Keratinocyte (primary cell): ENCODE measurements at regions not wholly inside any gene's neighbourhood (a gene's known extent, or its start where the extent isn't known, plus 50 kb on each side); places are given as distances from the start of the nearest gene placed in this dataset.

Experiments
- DNase-seq: peaks from one replicate; pipeline ENCODE4 v3.0.0-alpha.2; 2011; ENCODE audit warnings: low read depth, missing footprints, low spot score
- FAIRE-seq: peaks from 2 replicates; lab custom pipeline; 2011; peaks lifted over from hg19 to GRCh38; lab: Jason Lieb, UNC
- H2AFZ ChIP-seq: 2 replicates; pipeline ENCODE4 v1.6.0; 2012; ENCODE audit warnings: low read length, control low read depth, inconsistent platforms; ENCODE audit not compliant: control insufficient read depth
- H3K27ac ChIP-seq: 2 replicates; pipeline ENCODE4 v1.5.1; 2011; ENCODE audit warnings: low read length; ENCODE audit not compliant: control insufficient read depth, insufficient read depth
- H3K27me3 ChIP-seq: 3 replicates; pipeline ENCODE4 v1.6.0; 2011; ENCODE audit warnings: low read length; ENCODE audit not compliant: control insufficient read depth, insufficient read depth; ENCODE audit errors: extremely low read depth
- H3K36me3 ChIP-seq, 2 experiments: 2 replicates in 1 of 2; 3 replicates in 1 of 2; pipeline ENCODE4 v1.5.1; 2011; ENCODE audit warnings: low read length in 2 of 2, mild to moderate bottlenecking in 1 of 2; ENCODE audit not compliant: control insufficient read depth in 2 of 2, insufficient read depth in 2 of 2; ENCODE audit errors: extremely low read depth in 1 of 2
- H3K4me1 ChIP-seq: 3 replicates; pipeline ENCODE4 v1.5.1; 2011; ENCODE audit warnings: low read length; ENCODE audit not compliant: control insufficient read depth, insufficient read depth; ENCODE audit errors: extremely low read depth
- H3K4me2 ChIP-seq: 3 replicates; pipeline ENCODE4 v1.6.0; 2011; ENCODE audit warnings: low read depth, low read length; ENCODE audit not compliant: control insufficient read depth, insufficient read depth; ENCODE audit errors: extremely low read depth
- H3K4me3 ChIP-seq, 3 experiments: fragments of 200-600 bp in 1 of 3; sonication (generic) in 1 of 3; 2 replicates in 2 of 3; 3 replicates in 1 of 3; pipeline ENCODE4 v1.5.1; 2011 to 2016; ENCODE audit warnings: low read length in 3 of 3, mild to moderate bottlenecking in 3 of 3, control low read depth in 2 of 3, inconsistent platforms in 1 of 3, low read depth in 1 of 3, mixed read lengths in 1 of 3, mixed run types in 1 of 3, moderate library complexity in 1 of 3; ENCODE audit not compliant: control insufficient read depth in 2 of 3, insufficient read depth in 2 of 3; ENCODE audit errors: extremely low read depth in 1 of 3
- H3K79me2 ChIP-seq: 2 replicates; pipeline ENCODE4 v1.6.0; 2012; ENCODE audit warnings: low read length; ENCODE audit not compliant: control insufficient read depth, insufficient read depth
- H3K9ac ChIP-seq: 3 replicates; pipeline ENCODE4 v1.6.0; 2011; ENCODE audit warnings: low read length; ENCODE audit not compliant: control insufficient read depth, insufficient read depth; ENCODE audit errors: extremely low read depth
- H3K9me1 ChIP-seq: 3 replicates; pipeline ENCODE4 v1.6.0; 2011; ENCODE audit warnings: low read length; ENCODE audit not compliant: control insufficient read depth, insufficient read depth; ENCODE audit errors: extremely low read depth
- H3K9me3 ChIP-seq: 2 replicates; pipeline ENCODE4 v1.5.1; 2012; ENCODE audit warnings: low read depth, low read length; ENCODE audit not compliant: control insufficient read depth
- H4K20me1 ChIP-seq: 3 replicates; pipeline ENCODE4 v1.6.0; 2011; ENCODE audit warnings: low read length; ENCODE audit not compliant: control insufficient read depth, insufficient read depth; ENCODE audit errors: extremely low read depth
- EZH2 ChIP-seq: IDR thresholded peaks from one replicate; pipeline ENCODE4 v1.6.1; 2012; ENCODE audit warnings: inconsistent platforms, mild to moderate bottlenecking, low read length, moderate library complexity
- dilution Hi-C: fragments of 300-500 bp; cut with MboI; formaldehyde crosslinking; loops from one replicate; pipeline ENCODE4 v1.7.0; 2020; ENCODE audit warnings: low sequenced_read_pairs; ENCODE audit not compliant: extremely low pct_ligation_motif_present
- TF ChIP-seq, protein P1 (sequence below), 3 experiments: IDR thresholded peaks in 1 of 3; conservative IDR thresholded peaks in 1 of 3; optimal IDR thresholded peaks in 1 of 3; 2 replicates in 2 of 3; 3 replicates in 1 of 3; pipeline versions ENCODE3 to v1.5.1; 2011; ENCODE audit warnings: low read length in 3 of 3, mild to moderate bottlenecking in 3 of 3, moderate library complexity in 2 of 3, control low read depth in 1 of 3, inconsistent platforms in 1 of 3; ENCODE audit not compliant: insufficient read depth in 2 of 3; ENCODE audit errors: extremely low read depth in 1 of 3

DNA sequence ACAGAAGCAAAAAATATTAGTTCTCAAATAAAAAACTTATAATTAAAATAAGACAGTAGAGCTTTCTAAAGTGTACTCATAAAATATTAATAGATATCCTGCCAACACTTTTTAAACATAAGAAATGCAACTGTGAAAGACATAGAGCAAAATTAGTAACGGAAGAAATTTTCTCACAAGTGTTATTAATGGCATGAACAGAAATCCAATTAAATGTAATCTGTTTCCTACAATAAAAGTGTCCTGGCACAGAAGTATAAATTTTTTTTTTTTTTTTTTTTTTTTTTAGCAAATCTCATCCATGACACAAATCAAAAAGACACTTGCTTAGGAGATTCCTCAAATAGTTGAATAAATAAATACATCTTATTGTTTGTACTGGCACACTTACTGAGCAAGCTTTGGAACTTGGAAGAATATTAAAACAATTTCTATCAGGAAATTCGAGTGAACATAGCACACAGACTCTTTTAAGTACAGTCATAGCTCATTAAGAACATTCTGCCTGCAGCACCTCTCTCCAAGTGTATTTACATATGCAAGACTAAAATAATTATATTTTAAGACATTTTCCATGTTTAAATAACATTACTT, 227.2 kb upstream of the ROBO2 start:
- Histone ChIP-seq H4K20me1 (no peaks in the 10 kb centered on the region), H3K9me3 (no peaks in the 10 kb centered on the region), H3K9ac (no peak overlapping the region), H3K4me3 (no peak overlapping the region), H3K4me2 (no peak overlapping the region), H3K9me1 (no peaks in the 10 kb centered on the region), H3K79me2 (no peaks in the 10 kb centered on the region), H3K27me3 (no peaks in the 10 kb centered on the region), H3K4me1 (no peaks in the 10 kb centered on the region), H2AFZ (no peak overlapping the region), H3K36me3 (no peaks in the 10 kb centered on the region), H3K27ac (no peak overlapping the region)
- dilution Hi-C loops: no loop called here
- TF ChIP-seq EZH2: no peak
- TF ChIP-seq, protein P1, sequence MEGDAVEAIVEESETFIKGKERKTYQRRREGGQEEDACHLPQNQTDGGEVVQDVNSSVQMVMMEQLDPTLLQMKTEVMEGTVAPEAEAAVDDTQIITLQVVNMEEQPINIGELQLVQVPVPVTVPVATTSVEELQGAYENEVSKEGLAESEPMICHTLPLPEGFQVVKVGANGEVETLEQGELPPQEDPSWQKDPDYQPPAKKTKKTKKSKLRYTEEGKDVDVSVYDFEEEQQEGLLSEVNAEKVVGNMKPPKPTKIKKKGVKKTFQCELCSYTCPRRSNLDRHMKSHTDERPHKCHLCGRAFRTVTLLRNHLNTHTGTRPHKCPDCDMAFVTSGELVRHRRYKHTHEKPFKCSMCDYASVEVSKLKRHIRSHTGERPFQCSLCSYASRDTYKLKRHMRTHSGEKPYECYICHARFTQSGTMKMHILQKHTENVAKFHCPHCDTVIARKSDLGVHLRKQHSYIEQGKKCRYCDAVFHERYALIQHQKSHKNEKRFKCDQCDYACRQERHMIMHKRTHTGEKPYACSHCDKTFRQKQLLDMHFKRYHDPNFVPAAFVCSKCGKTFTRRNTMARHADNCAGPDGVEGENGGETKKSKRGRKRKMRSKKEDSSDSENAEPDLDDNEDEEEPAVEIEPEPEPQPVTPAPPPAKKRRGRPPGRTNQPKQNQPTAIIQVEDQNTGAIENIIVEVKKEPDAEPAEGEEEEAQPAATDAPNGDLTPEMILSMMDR (optimal IDR thresholded peaks at IDR 0.05 in 1 of 3, IDR thresholded peaks at IDR 0.05 in 1 of 3, conservative IDR thresholded peaks at IDR 0.05 in 1 of 3; ENCODE audit: extremely low read depth in 1 of 3, insufficient read depth in 2 of 3, low read length in 3 of 3): no peak
- no peak for DNase-seq
- FAIRE-seq: no peak

DNA sequence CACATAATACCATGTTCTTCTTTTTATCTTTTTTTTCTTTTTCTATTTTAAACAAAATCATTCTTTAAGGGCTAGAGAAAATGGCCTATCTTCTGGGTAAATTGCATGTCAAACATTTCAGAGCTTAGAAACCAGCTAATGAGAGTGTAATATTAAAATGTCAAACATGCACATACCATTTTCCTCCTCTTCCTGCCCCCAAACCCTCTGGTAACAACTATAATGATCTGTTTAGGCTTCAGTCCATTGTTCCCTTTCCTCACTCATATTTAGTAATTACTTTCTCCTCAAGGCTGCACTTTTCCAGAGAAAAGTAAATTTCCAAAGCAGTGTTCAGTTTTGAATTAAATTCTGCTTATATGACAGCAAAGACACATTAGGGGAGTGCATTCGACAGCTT, 224.3 kb upstream of the ROBO2 start:
- H3K79me2 ChIP-seq: no peaks in the 10 kb centered on the region
- H3K27ac ChIP-seq: no peak overlapping the region
- no peak overlapping the region for H2AFZ ChIP-seq
- H3K36me3 ChIP-seq: no peaks in the 10 kb centered on the region
- H3K4me2 ChIP-seq: no peak overlapping the region
- H3K9me1 ChIP-seq: no peaks in the 10 kb centered on the region
- dilution Hi-C loops: no loop called here
- no peaks in the 10 kb centered on the region for H3K27me3 ChIP-seq
- TF ChIP-seq, protein P1 (optimal IDR thresholded peaks at IDR 0.05 in 1 of 3, IDR thresholded peaks at IDR 0.05 in 1 of 3, conservative IDR thresholded peaks at IDR 0.05 in 1 of 3; ENCODE audit: extremely low read depth in 1 of 3, insufficient read depth in 2 of 3, low read length in 3 of 3): no peak
- no peak for TF ChIP-seq EZH2
- DNase-seq (no peak), FAIRE-seq (no peak)
- H3K4me3 ChIP-seq: no peak overlapping the region
- H3K4me1 ChIP-seq: no peaks in the 10 kb centered on the region
- no peaks in the 10 kb centered on the region for H4K20me1 ChIP-seq
- no peaks in the 10 kb centered on the region for H3K9me3 ChIP-seq
- no peak overlapping the region for H3K9ac ChIP-seq
